Endometrium (tissue), 2 donors: ENCODE measurements at regions not wholly inside any gene's neighbourhood (a gene's known extent, or its start where the extent isn't known, plus 50 kb on each side); places are given as distances from the start of the nearest gene placed in this dataset.

ENCODE experiments used
- FAIRE-seq: peaks from 2 replicates; lab custom pipeline; 2012; peaks lifted over from hg19 to GRCh38; lab: Jason Lieb, UNC
- donor health status: control.
- donor health status: control.

- no peak for FAIRE-seq
Measured at GRCh38 chr12:65630555-65630954, 193.7 kb upstream of the HMGA2 start.

- FAIRE-seq: no peak
Measured at GRCh38 chr12:65631621-65632111, 192.6 kb upstream of the HMGA2 start.

GRCh38 chr12:65632131-65632855 is 192.0 kb upstream of the HMGA2 start:
- FAIRE-seq: no peak

- no peak for FAIRE-seq
Measured at GRCh38 chr12:65634061-65634460, 190.2 kb upstream of the HMGA2 start.

GRCh38 chr12:65634626-65635331 is 189.5 kb upstream of the HMGA2 start:
- no peak for FAIRE-seq

- no peak for FAIRE-seq
Measured at GRCh38 chr12:65636436-65636835, 187.8 kb upstream of the HMGA2 start.

- FAIRE-seq: no peak
Measured at GRCh38 chr12:65637150-65637549, 187.1 kb upstream of the HMGA2 start.

- FAIRE-seq: no peak
Measured at GRCh38 chr12:65637774-65638173, 186.5 kb upstream of the HMGA2 start.

- no peak for FAIRE-seq
Measured at GRCh38 chr12:65638324-65638723, 186.0 kb upstream of the HMGA2 start.

- FAIRE-seq: no peak
Measured at GRCh38 chr12:65640489-65640901, 183.8 kb upstream of the HMGA2 start.

GRCh38 chr12:65642061-65642661 is 182.1 kb upstream of the HMGA2 start:
- FAIRE-seq: no peak

GRCh38 chr12:65643171-65643570 is 181.1 kb upstream of the HMGA2 start:
- FAIRE-seq: no peak

GRCh38 chr12:65643595-65644386 is 180.5 kb upstream of the HMGA2 start:
- FAIRE-seq: no peak

GRCh38 chr12:65646127-65646643 is 178.1 kb upstream of the HMGA2 start:
- FAIRE-seq: no peak

GRCh38 chr12:65647074-65647473 is 177.2 kb upstream of the HMGA2 start:
- FAIRE-seq: no peak

GRCh38 chr12:65648461-65648860 is 175.8 kb upstream of the HMGA2 start:
- no peak for FAIRE-seq

GRCh38 chr12:65649126-65649525 is 175.2 kb upstream of the HMGA2 start:
- peak; percentile 23 for FAIRE-seq

GRCh38 chr12:65651060-65651459 is 173.2 kb upstream of the HMGA2 start:
- no peak for FAIRE-seq

GRCh38 chr12:65653321-65653720 is 171.0 kb upstream of the HMGA2 start:
- no peak for FAIRE-seq

- no peak for FAIRE-seq
Measured at GRCh38 chr12:65653946-65654629, 170.2 kb upstream of the HMGA2 start.

GRCh38 chr12:65655074-65655493 is 169.2 kb upstream of the HMGA2 start:
- FAIRE-seq: no peak
